Prostate gland (tissue), 2 donors: ENCODE measurements at regions not wholly inside any gene's neighbourhood (a gene's known extent, or its start where the extent isn't known, plus 50 kb on each side); places are given as distances from the start of the nearest gene placed in this dataset.

ENCODE experiments used
- POLR2A ChIP-seq: fragments of 450-650 bp; IDR thresholded peaks from one replicate; pipeline ENCODE4 v1.6.1; 2016; ENCODE audit warnings: antibody characterized with exemption, mild to moderate bottlenecking
- POLR2AphosphoS5 ChIP-seq: sonication (generic); formaldehyde crosslinking; IDR thresholded peaks from one replicate; pipeline ENCODE4 v1.6.1; 2017; ENCODE audit warnings: antibody characterized with exemption
- TF ChIP-seq, protein P1 (sequence below), 4 experiments: fragments of 200-600 bp in 2 of 4; fragments of 450-650 bp in 2 of 4; sonication (generic) in 2 of 4; IDR thresholded peaks; 1 replicate in 3 of 4; 2 replicates in 1 of 4; pipeline ENCODE4 v1.5.1; 2016 to 2019; ENCODE audit warnings: antibody characterized with exemption in 4 of 4, mild to moderate bottlenecking in 2 of 4, moderate library complexity in 2 of 4

DNA sequence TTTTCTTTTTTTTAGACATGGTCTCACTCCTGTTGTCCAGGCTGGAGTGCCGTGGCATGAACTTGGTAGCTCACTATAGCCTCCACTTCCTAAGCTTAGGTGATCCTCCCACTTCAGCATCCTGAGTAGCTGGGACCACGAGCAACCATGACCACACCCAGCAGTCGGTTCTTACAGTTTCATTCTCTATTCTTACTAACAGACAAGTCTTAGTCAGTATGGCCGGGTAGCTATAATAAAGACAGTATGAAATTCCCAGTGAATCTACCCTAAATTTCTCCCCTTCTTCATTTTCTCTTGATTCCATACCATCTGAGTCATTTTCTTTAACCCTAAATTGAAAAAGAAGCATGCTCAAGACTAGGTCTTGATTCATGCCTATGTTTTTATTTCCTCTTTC, 775.3 kb upstream of the NRXN1 start:
- TF ChIP-seq, protein P1, sequence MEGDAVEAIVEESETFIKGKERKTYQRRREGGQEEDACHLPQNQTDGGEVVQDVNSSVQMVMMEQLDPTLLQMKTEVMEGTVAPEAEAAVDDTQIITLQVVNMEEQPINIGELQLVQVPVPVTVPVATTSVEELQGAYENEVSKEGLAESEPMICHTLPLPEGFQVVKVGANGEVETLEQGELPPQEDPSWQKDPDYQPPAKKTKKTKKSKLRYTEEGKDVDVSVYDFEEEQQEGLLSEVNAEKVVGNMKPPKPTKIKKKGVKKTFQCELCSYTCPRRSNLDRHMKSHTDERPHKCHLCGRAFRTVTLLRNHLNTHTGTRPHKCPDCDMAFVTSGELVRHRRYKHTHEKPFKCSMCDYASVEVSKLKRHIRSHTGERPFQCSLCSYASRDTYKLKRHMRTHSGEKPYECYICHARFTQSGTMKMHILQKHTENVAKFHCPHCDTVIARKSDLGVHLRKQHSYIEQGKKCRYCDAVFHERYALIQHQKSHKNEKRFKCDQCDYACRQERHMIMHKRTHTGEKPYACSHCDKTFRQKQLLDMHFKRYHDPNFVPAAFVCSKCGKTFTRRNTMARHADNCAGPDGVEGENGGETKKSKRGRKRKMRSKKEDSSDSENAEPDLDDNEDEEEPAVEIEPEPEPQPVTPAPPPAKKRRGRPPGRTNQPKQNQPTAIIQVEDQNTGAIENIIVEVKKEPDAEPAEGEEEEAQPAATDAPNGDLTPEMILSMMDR (IDR thresholded peaks at IDR 0.05): no peak
- TF ChIP-seq POLR2A (no peak), POLR2AphosphoS5 (no peak)
